ENCODE measurements at regions not wholly inside any gene's neighbourhood (a gene's known extent, or its start where the extent isn't known, plus 50 kb on each side); places are given as distances from the start of the nearest gene placed in this dataset.

GRCh38 chr7:101722247-101722646 is 93.2 kb upstream of the MYL10 start:
- Histone ChIP-seq H3K27me3 (ENCODE audit: insufficient read depth, low read length, poor library complexity) (no peaks in the 10 kb centered on the region), H3K9ac (ENCODE audit: low read length) (no peak overlapping the region), H3K56ac (ENCODE audit: low read length) (no peak overlapping the region), H2BK5ac (ENCODE audit: low read length) (no peak overlapping the region), H3K79me1 (ENCODE audit: low read length) (no peaks in the 10 kb centered on the region), H3K4me3 (ENCODE audit: low read length) (no peak overlapping the region), H3K23ac (ENCODE audit: low read length) (no peak overlapping the region), H3K4ac (ENCODE audit: low read depth, low read length) (no peak overlapping the region), H3K4me2 (ENCODE audit: low read length) (no peak overlapping the region), H2AK5ac (ENCODE audit: low read length) (no peak overlapping the region), H2BK15ac (replicated peaks; ENCODE audit: low read depth) (no peak overlapping the region), H3K27ac (ENCODE audit: low read depth, low read length) (no peak overlapping the region), H3K79me2 (ENCODE audit: control insufficient read depth, insufficient read depth, low read length) (no peaks in the 10 kb centered on the region), H2BK120ac (ENCODE audit: low read depth, low read length) (no peak overlapping the region), H3K4me1 (ENCODE audit: control insufficient read depth, low read depth, low read length) (no peaks in the 10 kb centered on the region), H4K8ac (ENCODE audit: low read depth, low read length) (no peak overlapping the region), H4K5ac (ENCODE audit: low read length) (no peak overlapping the region), H3K36me3 (ENCODE audit: control insufficient read depth, insufficient read depth, low read length) (no peaks in the 10 kb centered on the region), H3K18ac (ENCODE audit: low read length) (no peak overlapping the region)
- WGBS (ENCODE audit: extremely low coverage, insufficient coverage, low lambda C conversion rate), result no CpG with 5 or more reads among the region's 21 CpGs
- no peak for DNase-seq

GRCh38 chr7:101723835-101724234 is 93.6 kb upstream of the CUX1 start:
- Histone ChIP-seq H3K36me3 (ENCODE audit: control insufficient read depth, insufficient read depth, low read length) (no peaks in the 10 kb centered on the region), H2BK5ac (ENCODE audit: low read length) (no peak overlapping the region), H3K4me3 (ENCODE audit: low read length) (no peak overlapping the region), H3K18ac (ENCODE audit: low read length) (no peak overlapping the region), H3K4me2 (ENCODE audit: low read length) (no peak overlapping the region), H3K27me3 (ENCODE audit: insufficient read depth, low read length, poor library complexity) (no peaks in the 10 kb centered on the region), H3K27ac (ENCODE audit: low read depth, low read length) (no peak overlapping the region), H3K79me1 (ENCODE audit: low read length) (no peaks in the 10 kb centered on the region), H2BK15ac (replicated peaks; ENCODE audit: low read depth) (no peak overlapping the region), H3K4me1 (ENCODE audit: control insufficient read depth, low read depth, low read length) (no peaks in the 10 kb centered on the region), H3K56ac (ENCODE audit: low read length) (no peak overlapping the region), H2BK120ac (ENCODE audit: low read depth, low read length) (no peak overlapping the region), H2AK5ac (ENCODE audit: low read length) (no peak overlapping the region), H3K9ac (ENCODE audit: low read length) (no peak overlapping the region), H3K4ac (ENCODE audit: low read depth, low read length) (no peak overlapping the region), H3K79me2 (ENCODE audit: control insufficient read depth, insufficient read depth, low read length) (no peaks in the 10 kb centered on the region), H4K8ac (ENCODE audit: low read depth, low read length) (no peak overlapping the region), H3K23ac (ENCODE audit: low read length) (no peak overlapping the region), H4K5ac (ENCODE audit: low read length) (no peak overlapping the region)
- DNase-seq, result no peak
- WGBS (ENCODE audit: extremely low coverage, insufficient coverage, low lambda C conversion rate), result no CpG with 5 or more reads among the region's 1 CpG

- H2BK15ac ChIP-seq (replicated peaks; ENCODE audit: low read depth), result no peak overlapping the region
- H4K8ac ChIP-seq (ENCODE audit: low read depth, low read length), result no peak overlapping the region
- H3K56ac ChIP-seq (ENCODE audit: low read length), result no peak overlapping the region
- no peaks in the 10 kb centered on the region for H3K27me3 ChIP-seq (ENCODE audit: insufficient read depth, low read length, poor library complexity)
- no peak overlapping the region for H4K5ac ChIP-seq (ENCODE audit: low read length)
- no peak overlapping the region for H3K4me2 ChIP-seq (ENCODE audit: low read length)
- H3K4ac ChIP-seq (ENCODE audit: low read depth, low read length), result no peak overlapping the region
- no peaks in the 10 kb centered on the region for H3K36me3 ChIP-seq (ENCODE audit: control insufficient read depth, insufficient read depth, low read length)
- no peak overlapping the region for H3K27ac ChIP-seq (ENCODE audit: low read depth, low read length)
- WGBS (ENCODE audit: extremely low coverage, insufficient coverage, low lambda C conversion rate), result no CpG with 5 or more reads among the region's 9 CpGs
- H3K4me1 ChIP-seq (ENCODE audit: control insufficient read depth, low read depth, low read length), result no peaks in the 10 kb centered on the region
- no peak overlapping the region for H3K23ac ChIP-seq (ENCODE audit: low read length)
- no peak overlapping the region for H3K18ac ChIP-seq (ENCODE audit: low read length)
- no peak for DNase-seq
- H2AK5ac ChIP-seq (ENCODE audit: low read length), result peak overlapping the region; percentile 18
- no peak overlapping the region for H3K9ac ChIP-seq (ENCODE audit: low read length)
- no peak overlapping the region for H2BK5ac ChIP-seq (ENCODE audit: low read length)
- H2BK120ac ChIP-seq (ENCODE audit: low read depth, low read length), result no peak overlapping the region
- no peak overlapping the region for H3K4me3 ChIP-seq (ENCODE audit: low read length)
- no peaks in the 10 kb centered on the region for H3K79me2 ChIP-seq (ENCODE audit: control insufficient read depth, insufficient read depth, low read length)
- no peaks in the 10 kb centered on the region for H3K79me1 ChIP-seq (ENCODE audit: low read length)
These were observed 92.5 kb upstream of the CUX1 start for GRCh38 chr7:101724957-101725356.

- Histone ChIP-seq H2AK5ac (ENCODE audit: low read length) (no peak overlapping the region), H3K27me3 (ENCODE audit: insufficient read depth, low read length, poor library complexity) (no peaks in the 10 kb centered on the region), H2BK120ac (ENCODE audit: low read depth, low read length) (no peak overlapping the region), H3K9ac (ENCODE audit: low read length) (no peak overlapping the region), H2BK15ac (replicated peaks; ENCODE audit: low read depth) (no peak overlapping the region), H3K4me2 (ENCODE audit: low read length) (no peak overlapping the region), H4K5ac (ENCODE audit: low read length) (no peak overlapping the region), H3K4ac (ENCODE audit: low read depth, low read length) (no peak overlapping the region), H3K79me1 (ENCODE audit: low read length) (no peaks in the 10 kb centered on the region), H3K4me3 (ENCODE audit: low read length) (no peak overlapping the region), H3K56ac (ENCODE audit: low read length) (no peak overlapping the region), H3K23ac (ENCODE audit: low read length) (no peak overlapping the region), H2BK5ac (ENCODE audit: low read length) (no peak overlapping the region), H3K36me3 (ENCODE audit: control insufficient read depth, insufficient read depth, low read length) (no peaks in the 10 kb centered on the region), H3K79me2 (ENCODE audit: control insufficient read depth, insufficient read depth, low read length) (no peaks in the 10 kb centered on the region), H4K8ac (ENCODE audit: low read depth, low read length) (no peak overlapping the region), H3K18ac (ENCODE audit: low read length) (no peak overlapping the region), H3K27ac (ENCODE audit: low read depth, low read length) (no peak overlapping the region), H3K4me1 (ENCODE audit: control insufficient read depth, low read depth, low read length) (no peaks in the 10 kb centered on the region)
- no CpG with 5 or more reads among the region's 7 CpGs for WGBS (ENCODE audit: extremely low coverage, insufficient coverage, low lambda C conversion rate)
- DNase-seq, result no peak
These were observed 91.5 kb upstream of the CUX1 start for GRCh38 chr7:101725921-101726320.

GRCh38 chr7:101727184-101727583 is 90.2 kb upstream of the CUX1 start:
- H4K5ac ChIP-seq (ENCODE audit: low read length), result no peak overlapping the region

GRCh38 chr7:101728128-101728527 is 89.3 kb upstream of the CUX1 start:
- H2AK5ac ChIP-seq (ENCODE audit: low read length), result no peak overlapping the region
- H2BK5ac ChIP-seq (ENCODE audit: low read length), result no peak overlapping the region
- no peak overlapping the region for H3K56ac ChIP-seq (ENCODE audit: low read length)
- WGBS (ENCODE audit: extremely low coverage, insufficient coverage, low lambda C conversion rate), result no CpG with 5 or more reads among the region's 10 CpGs
- no peak overlapping the region for H3K23ac ChIP-seq (ENCODE audit: low read length)
- no peak overlapping the region for H3K4me2 ChIP-seq (ENCODE audit: low read length)
- H3K36me3 ChIP-seq (ENCODE audit: control insufficient read depth, insufficient read depth, low read length), result no peaks in the 10 kb centered on the region
- H4K8ac ChIP-seq (ENCODE audit: low read depth, low read length), result no peak overlapping the region
- no peak overlapping the region for H3K4me3 ChIP-seq (ENCODE audit: low read length)
- no peak overlapping the region for H3K4ac ChIP-seq (ENCODE audit: low read depth, low read length)
- no peak for DNase-seq
- H3K79me2 ChIP-seq (ENCODE audit: control insufficient read depth, insufficient read depth, low read length), result no peaks in the 10 kb centered on the region
- no peak overlapping the region for H2BK15ac ChIP-seq (replicated peaks; ENCODE audit: low read depth)
- no peaks in the 10 kb centered on the region for H3K79me1 ChIP-seq (ENCODE audit: low read length)
- H3K4me1 ChIP-seq (ENCODE audit: control insufficient read depth, low read depth, low read length), result no peaks in the 10 kb centered on the region
- no peak overlapping the region for H3K18ac ChIP-seq (ENCODE audit: low read length)
- no peak overlapping the region for H3K27ac ChIP-seq (ENCODE audit: low read depth, low read length)
- H4K5ac ChIP-seq (ENCODE audit: low read length), result no peak overlapping the region
- no peak overlapping the region for H2BK120ac ChIP-seq (ENCODE audit: low read depth, low read length)
- no peak overlapping the region for H3K9ac ChIP-seq (ENCODE audit: low read length)
- no peaks in the 10 kb centered on the region for H3K27me3 ChIP-seq (ENCODE audit: insufficient read depth, low read length, poor library complexity)

More at GRCh38 chr7:101727184-101727583, 90.2 kb upstream of the CUX1 start:
- Histone ChIP-seq H3K4me2 (ENCODE audit: low read length) (no peak overlapping the region), H3K36me3 (ENCODE audit: control insufficient read depth, insufficient read depth, low read length) (no peaks in the 10 kb centered on the region), H3K9ac (ENCODE audit: low read length) (no peak overlapping the region), H3K4me1 (ENCODE audit: control insufficient read depth, low read depth, low read length) (no peaks in the 10 kb centered on the region), H3K56ac (ENCODE audit: low read length) (no peak overlapping the region), H2BK15ac (replicated peaks; ENCODE audit: low read depth) (no peak overlapping the region), H2AK5ac (ENCODE audit: low read length) (no peak overlapping the region), H3K79me1 (ENCODE audit: low read length) (no peaks in the 10 kb centered on the region), H3K4ac (ENCODE audit: low read depth, low read length) (no peak overlapping the region), H4K8ac (ENCODE audit: low read depth, low read length) (no peak overlapping the region), H3K18ac (ENCODE audit: low read length) (no peak overlapping the region), H3K27ac (ENCODE audit: low read depth, low read length) (no peak overlapping the region), H3K27me3 (ENCODE audit: insufficient read depth, low read length, poor library complexity) (no peaks in the 10 kb centered on the region), H2BK120ac (ENCODE audit: low read depth, low read length) (no peak overlapping the region), H3K4me3 (ENCODE audit: low read length) (no peak overlapping the region), H3K79me2 (ENCODE audit: control insufficient read depth, insufficient read depth, low read length) (no peaks in the 10 kb centered on the region), H3K23ac (ENCODE audit: low read length) (no peak overlapping the region), H2BK5ac (ENCODE audit: low read length) (no peak overlapping the region)
- WGBS (ENCODE audit: extremely low coverage, insufficient coverage, low lambda C conversion rate), result no CpG with 5 or more reads among the region's 6 CpGs
- DNase-seq, result no peak

Data from mesendoderm (in vitro differentiated cells).